ENCODE measurements at regions not wholly inside any gene's neighbourhood (a gene's known extent, or its start where the extent isn't known, plus 50 kb on each side); places are given as distances from the start of the nearest gene placed in this dataset.

DNA sequence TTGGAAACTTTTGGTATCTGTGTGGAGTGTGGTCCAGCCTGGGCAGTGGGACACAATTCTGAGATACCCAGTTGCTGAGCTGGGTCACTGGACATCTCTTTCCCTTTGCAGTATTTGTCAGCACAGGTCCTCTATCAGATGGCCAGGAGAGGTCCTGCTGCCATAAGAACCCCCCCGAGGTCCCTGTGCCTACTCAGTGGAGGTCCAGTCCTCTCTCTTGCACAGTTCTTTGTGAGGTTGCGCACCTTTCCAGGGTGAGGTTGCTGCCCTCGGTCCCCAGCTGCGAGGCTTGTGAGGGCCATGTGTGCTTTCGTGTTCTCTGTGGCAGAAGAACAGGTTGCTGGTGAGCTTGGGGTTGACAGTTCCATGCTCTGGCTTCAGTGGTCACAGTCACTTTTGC, 320.6 kb downstream of the QKI start:
- no peak for TF ChIP-seq POLR2A (IDR thresholded peaks at IDR 0.05)
- TF ChIP-seq CTCF (IDR thresholded peaks at IDR 0.05), result no peak
- TF ChIP-seq POLR2AphosphoS5 (IDR thresholded peaks at IDR 0.05), result no peak
